HL-60/S4 (cell line): ENCODE measurements at regions not wholly inside any gene's neighbourhood (a gene's known extent, or its start where the extent isn't known, plus 50 kb on each side); places are given as distances from the start of the nearest gene placed in this dataset.

ENCODE experiments used
- in situ Hi-C: fragments of 300-500 bp; cut with MboI; formaldehyde crosslinking; loops from 2 replicates; pipeline ENCODE4 v1.14.3; 2022; ENCODE audit warnings: low sequenced_read_pairs

DNA sequence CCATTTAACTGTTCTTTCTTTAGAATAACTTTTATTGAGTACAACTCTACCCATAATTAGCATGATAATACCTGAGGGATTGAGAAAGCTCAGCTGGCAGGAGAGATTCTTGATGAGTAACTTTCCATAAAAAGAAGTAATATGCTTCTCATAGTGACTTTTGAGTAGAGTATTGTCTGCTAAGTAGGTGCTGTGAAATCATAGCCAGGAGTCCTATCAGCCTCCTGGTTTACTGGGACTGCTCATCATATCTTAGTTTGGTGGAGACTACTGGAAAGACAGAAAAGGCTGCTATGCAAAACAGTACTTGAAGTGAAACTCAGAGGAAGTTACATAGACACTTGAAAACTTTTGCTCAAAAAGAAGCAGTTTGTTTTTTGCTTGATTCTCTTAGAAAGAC lies 113.3 kb upstream of the ATP2B1 start:
- in situ Hi-C loops: no loop called here

GRCh38 chr12:89817501-89818226 lies 109.0 kb upstream of the ATP2B1 start:
- in situ Hi-C loops: no loop called here

DNA sequence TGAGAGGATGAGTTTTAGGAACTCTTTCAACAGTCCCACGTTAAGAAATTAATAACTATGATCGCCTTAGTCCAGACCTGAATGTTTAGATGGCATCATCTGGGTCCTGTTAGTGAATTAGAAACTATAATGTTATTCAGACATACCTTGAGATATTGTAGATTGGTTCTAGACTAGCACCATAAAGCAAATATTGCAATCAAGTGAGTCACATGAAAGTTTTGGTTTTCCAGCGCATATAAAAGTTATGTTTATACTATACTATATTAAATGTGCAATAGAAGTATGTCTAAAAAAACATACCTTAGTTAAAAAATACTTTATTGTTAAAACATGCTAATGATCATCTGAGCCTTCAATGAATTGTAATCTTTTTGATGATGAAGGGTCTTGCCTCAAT lies 106.6 kb upstream of the ATP2B1 start:
- in situ Hi-C loops: no loop called here

DNA sequence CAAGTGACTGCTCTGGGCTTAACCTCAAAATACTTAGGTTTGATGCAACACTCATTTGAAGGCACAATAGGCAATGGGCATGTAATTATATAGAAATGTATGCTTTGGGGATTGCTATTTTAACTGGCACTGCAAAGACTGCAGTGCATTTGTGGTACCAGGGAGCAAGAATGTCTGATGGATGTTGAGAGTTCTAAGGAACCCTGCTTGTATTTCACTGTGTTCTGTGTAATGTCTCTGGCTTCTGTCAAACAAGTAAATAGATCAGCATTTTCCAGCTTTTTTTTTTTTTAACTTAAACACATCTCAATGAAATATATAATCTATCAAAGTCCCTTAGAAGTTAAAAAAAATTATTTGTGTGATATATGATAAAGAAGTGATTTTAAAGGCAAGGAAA lies 94.8 kb upstream of the ATP2B1 start:
- in situ Hi-C loops: no loop called here

GRCh38 chr12:89801284-89801683 lies 92.6 kb upstream of the ATP2B1 start:
- in situ Hi-C loops: no loop called here

GRCh38 chr12:89800435-89800834 lies 91.8 kb upstream of the ATP2B1 start:
- in situ Hi-C loops: no loop called here

GRCh38 chr12:89799316-89799715 lies 90.7 kb upstream of the ATP2B1 start:
- in situ Hi-C loops: no loop called here

GRCh38 chr12:89797436-89797835 lies 88.8 kb upstream of the ATP2B1 start:
- in situ Hi-C loops: no loop called here

GRCh38 chr12:89796798-89797382 lies 88.3 kb upstream of the ATP2B1 start:
- in situ Hi-C loops: no loop called here

DNA sequence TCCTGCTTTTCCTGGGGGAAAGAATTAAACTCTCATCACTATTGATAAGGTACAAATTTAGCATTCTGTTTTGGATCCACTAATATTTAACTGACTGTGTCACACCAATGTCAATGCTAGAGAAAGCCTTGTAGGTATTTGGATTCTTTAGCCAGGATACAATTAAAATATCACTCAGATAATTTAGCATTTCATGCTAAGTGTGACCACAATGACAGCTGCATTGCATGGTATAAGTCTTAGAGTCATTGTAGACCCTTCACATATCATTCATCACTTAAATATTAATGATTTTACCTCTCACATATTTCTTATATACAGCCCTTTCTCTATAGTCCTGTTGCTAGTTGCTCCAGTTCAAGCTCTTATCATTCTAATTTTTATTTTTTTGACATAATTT lies 85.3 kb upstream of the ATP2B1 start:
- in situ Hi-C loops: no loop called here

DNA sequence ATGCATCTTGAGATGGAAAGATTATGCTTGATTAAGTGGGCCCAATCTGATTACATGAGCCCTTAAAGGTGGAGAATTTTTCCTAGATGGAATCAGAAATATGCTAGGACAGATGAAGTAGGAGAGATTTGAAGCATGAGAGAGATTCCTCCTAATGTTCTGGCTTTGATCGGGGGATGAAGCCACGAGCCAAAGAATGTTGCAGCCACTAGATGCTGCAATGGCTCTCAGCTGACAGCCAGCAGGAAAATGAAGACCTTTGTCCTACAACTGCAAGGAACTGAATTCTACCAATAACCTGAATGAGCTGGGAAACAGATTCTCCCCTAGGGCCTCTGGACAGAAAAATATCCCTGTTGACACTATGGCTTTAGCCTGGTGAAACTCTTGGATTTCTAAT lies 82.6 kb upstream of the ATP2B1 start:
- in situ Hi-C loops: no loop called here

GRCh38 chr12:89789862-89790261 lies 81.2 kb upstream of the ATP2B1 start:
- in situ Hi-C loops: no loop called here

GRCh38 chr12:89787763-89788162 lies 79.1 kb upstream of the ATP2B1 start:
- in situ Hi-C loops: no loop called here

DNA sequence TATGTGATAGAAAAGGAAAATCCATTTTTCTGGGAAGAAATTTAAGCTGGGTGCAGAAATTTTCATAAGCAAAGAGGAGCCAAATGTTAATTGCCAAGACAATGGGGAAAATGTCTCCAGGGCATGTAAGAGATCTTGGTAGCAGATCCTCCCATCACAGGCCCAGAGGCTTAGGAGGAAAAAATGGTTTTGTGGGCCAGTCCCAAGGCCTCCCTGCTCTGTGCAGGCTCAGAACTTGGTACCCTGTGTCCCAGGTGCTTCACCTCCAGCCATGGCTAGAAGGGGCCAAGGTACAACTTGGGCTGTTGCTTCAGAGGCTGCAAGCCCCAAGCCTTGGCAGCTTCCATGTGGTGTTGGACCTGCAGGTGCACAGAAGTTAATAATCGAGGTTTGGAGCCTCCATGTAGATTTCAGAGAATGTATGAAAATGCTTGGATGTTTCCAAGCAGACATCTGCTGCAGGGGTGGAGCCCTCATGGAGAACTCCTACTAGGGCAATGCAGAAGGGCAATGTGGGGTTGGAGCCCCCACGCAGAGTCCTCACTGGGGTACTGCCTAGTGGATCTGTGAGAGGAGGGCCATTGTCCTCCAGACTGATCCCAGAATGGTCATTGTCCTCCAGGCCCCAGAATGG lies 77.7 kb upstream of the ATP2B1 start:
- in situ Hi-C loops: no loop called here

DNA sequence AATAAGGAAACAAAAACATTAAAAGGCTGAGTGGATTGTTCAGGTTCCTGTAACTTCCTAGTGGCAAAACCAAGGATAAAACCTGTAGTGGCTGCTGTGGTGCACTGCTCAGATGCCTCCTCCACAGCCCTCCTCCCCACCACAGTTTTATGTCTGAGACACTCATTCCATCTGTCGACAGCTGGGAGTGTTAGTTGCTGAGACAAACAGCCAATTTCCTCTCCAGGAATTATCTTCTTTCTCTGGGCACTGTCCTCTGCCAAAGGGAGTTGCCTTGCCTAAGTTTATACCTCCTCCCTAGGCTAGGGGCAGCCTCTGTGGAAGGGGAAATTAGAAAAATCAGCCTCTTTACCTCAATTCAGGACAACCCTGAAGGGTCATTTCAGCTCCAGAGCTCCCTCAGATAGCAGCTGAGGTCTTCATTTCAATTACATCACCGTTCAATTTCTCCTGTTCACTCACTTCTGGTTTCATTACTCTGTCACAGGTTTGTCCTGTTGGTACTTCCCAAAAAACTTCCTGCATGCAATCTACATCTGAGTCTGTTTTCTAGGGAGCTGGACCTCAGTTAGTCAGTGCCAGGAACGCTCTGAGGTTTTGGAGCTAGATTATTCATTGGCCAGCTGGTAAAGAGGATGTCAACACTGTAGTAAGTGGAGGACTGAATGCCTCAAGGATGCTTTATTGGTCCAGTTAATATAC lies 74.9 kb upstream of the ATP2B1 start:
- in situ Hi-C loops: no loop called here

DNA sequence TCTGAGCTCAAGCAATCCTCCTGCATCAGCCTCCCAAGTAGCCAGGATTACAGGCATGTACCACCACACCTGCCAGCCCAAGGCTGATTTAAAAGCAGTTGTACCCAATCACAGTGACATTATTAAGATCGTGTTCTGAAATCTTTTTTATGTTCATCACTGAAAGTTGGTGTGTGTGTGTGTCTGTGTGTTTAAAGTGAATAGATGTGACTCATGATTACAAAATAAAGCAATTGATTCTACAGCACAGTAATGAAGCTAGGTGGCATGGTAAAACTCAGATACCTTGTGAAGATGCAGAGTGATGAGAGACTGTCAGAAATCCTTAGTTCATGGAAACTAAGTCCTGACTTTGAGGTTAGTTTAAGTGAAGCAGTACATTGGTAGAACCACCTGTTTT lies 74.2 kb upstream of the ATP2B1 start:
- in situ Hi-C loops: no loop called here

GRCh38 chr12:89781946-89782550 lies 73.4 kb upstream of the ATP2B1 start:
- in situ Hi-C loops: no loop called here

- in situ Hi-C loops: no loop called here
Observed at GRCh38 chr12:89781156-89781555, 72.5 kb upstream of the ATP2B1 start.

DNA sequence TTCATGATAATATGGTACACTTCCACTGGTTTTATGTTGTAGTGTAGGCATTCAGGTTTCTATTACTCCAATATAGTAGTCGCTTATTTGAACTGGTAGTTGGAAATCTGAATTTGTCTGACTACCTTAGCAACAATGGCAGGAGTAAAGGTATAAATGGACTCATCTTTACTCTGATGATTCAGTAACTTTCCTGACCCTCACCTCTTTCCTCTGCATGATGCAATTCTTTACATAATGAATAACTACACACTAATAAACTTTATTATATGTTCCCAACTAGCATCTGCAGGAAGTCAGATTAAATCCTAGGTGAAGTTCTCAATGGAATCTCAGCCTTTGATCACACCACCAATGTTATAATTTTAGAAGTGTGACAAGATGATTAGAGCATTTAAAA lies 70.5 kb upstream of the ATP2B1 start:
- in situ Hi-C loops: no loop called here

- in situ Hi-C loops: no loop called here
Observed at GRCh38 chr12:89777733-89778379, 69.2 kb upstream of the ATP2B1 start.

- in situ Hi-C loops: no loop called here
Observed at GRCh38 chr12:89775986-89776365, 67.3 kb upstream of the ATP2B1 start.
